ENCODE measurements at regions not wholly inside any gene's neighbourhood (a gene's known extent, or its start where the extent isn't known, plus 50 kb on each side); places are given as distances from the start of the nearest gene placed in this dataset.

- CTCF ChIA-PET, result no interaction called here
- Histone ChIP-seq H3K36me3 (ENCODE audit: control insufficient read depth, insufficient read depth, low read length) (no peaks in the 10 kb centered on the region), H4K8ac (ENCODE audit: low read depth in 2 of 2, low read length in 2 of 2) (no peak overlapping the region), H2BK5ac (ENCODE audit: low read depth, low read length, poor library complexity, severe bottlenecking) (no peak overlapping the region), H3K56ac (ENCODE audit: extremely low read depth, insufficient read depth, low read length) (no peak overlapping the region), H2BK20ac (ENCODE audit: low read depth, low read length) (no peak overlapping the region), H3K9ac (ENCODE audit: low read depth, low read length) (no peak overlapping the region), H2AK9ac (replicated peaks; ENCODE audit: low read depth, low read length, poor library complexity) (no peak overlapping the region), H3K4ac (ENCODE audit: low read depth, low read length) (no peak overlapping the region), H3K23ac (ENCODE audit: low read depth, low read length) (no peak overlapping the region), H3K14ac (replicated peaks; ENCODE audit: low read depth, low read length) (no peak overlapping the region), H3K4me3 (ENCODE audit: insufficient read depth, low read depth, low read length) (no peak overlapping the region), H3K4me2 (ENCODE audit: low read depth, low read length) (no peak overlapping the region), H2AFZ (replicated peaks; ENCODE audit: low read length, poor library complexity) (no peak overlapping the region), H3K4me1 (ENCODE audit: control insufficient read depth, insufficient read depth, low read length) (no peaks in the 10 kb centered on the region), H4K91ac (ENCODE audit: insufficient read depth, low read depth, low read length) (no peak overlapping the region), H3K9me3 (ENCODE audit: control insufficient read depth, insufficient read depth, low read length) (no peaks in the 10 kb centered on the region), H3K9me1 (ENCODE audit: insufficient read depth, low read length) (no peaks in the 10 kb centered on the region), H3K79me1 (ENCODE audit: low read depth in 1 of 2, low read length in 2 of 2) (no peaks in the 10 kb centered on the region), H3K18ac (ENCODE audit: low read depth, low read length) (no peak overlapping the region), H2BK120ac (ENCODE audit: low read depth, low read length) (no peak overlapping the region), H4K20me1 (ENCODE audit: insufficient read depth, low read length) (no peaks in the 10 kb centered on the region), H2BK15ac (ENCODE audit: low read depth, low read length) (no peak overlapping the region), H2AK5ac (ENCODE audit: low read depth, low read length) (no peak overlapping the region), H3K27ac (ENCODE audit: insufficient read depth, low read length) (no peak overlapping the region), H4K5ac (ENCODE audit: low read depth, low read length) (no peak overlapping the region), H3K27me3 (ENCODE audit: control insufficient read depth, insufficient read depth, low read length) (no peaks in the 10 kb centered on the region; the same call in 1 of the 2 replicates)
- in situ Hi-C loops (cut with MboI; ENCODE audit: low sequenced_read_pairs) (no loop called here), intact Hi-C loops (cut with micrococcal nuclease) (no loop called here), dilution Hi-C loops (cut with HindIII; ENCODE audit: low sequenced_read_pairs, unreplicated experiment) (no loop called here)
- ATAC-seq (ENCODE audit: low read depth) (peak; percentile 24), DNase-seq (no peak)
- WGBS, 2 experiments (ENCODE audit: extremely low coverage in 2 of 2, insufficient read length in 1 of 2), result 40% methylated on average over 1 of the region's 4 CpGs; no CpG with 5 or more reads in 1 of the 2 experiments
- BruUV-seq (replicated peaks), result no TSS peak
- POLR2A ChIA-PET (ENCODE audit: unreplicated experiment), result no interaction called here
- TF ChIP-seq RAD21 (IDR thresholded peaks at IDR 0.05; ENCODE audit: low read length) (no peak), SMC3 (IDR thresholded peaks at IDR 0.05; ENCODE audit: low read depth, low read length) (no peak), POLR2A (IDR thresholded peaks at IDR 0.05; ENCODE audit: low read depth, low read length) (no peak), NFE2L2 (IDR thresholded peaks at IDR 0.05; ENCODE audit: low read depth, low read length) (no peak), BHLHE40 (IDR thresholded peaks at IDR 0.05; ENCODE audit: low read depth, low read length) (no peak), CEBPB (IDR thresholded peaks at IDR 0.05; ENCODE audit: low read depth, low read length) (no peak), CHD1 (IDR thresholded peaks at IDR 0.05; ENCODE audit: low read depth, low read length) (no peak), MAZ (IDR thresholded peaks at IDR 0.05; ENCODE audit: borderline replicate concordance, low read depth, low read length) (no peak), RFX5 (IDR thresholded peaks at IDR 0.05; ENCODE audit: low read depth, low read length) (no peak)
- TF ChIP-seq, protein P1, sequence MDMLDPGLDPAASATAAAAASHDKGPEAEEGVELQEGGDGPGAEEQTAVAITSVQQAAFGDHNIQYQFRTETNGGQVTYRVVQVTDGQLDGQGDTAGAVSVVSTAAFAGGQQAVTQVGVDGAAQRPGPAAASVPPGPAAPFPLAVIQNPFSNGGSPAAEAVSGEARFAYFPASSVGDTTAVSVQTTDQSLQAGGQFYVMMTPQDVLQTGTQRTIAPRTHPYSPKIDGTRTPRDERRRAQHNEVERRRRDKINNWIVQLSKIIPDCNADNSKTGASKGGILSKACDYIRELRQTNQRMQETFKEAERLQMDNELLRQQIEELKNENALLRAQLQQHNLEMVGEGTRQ (IDR thresholded peaks at IDR 0.05; ENCODE audit: low read depth, low read length), result no peak
- TF ChIP-seq, protein P2, sequence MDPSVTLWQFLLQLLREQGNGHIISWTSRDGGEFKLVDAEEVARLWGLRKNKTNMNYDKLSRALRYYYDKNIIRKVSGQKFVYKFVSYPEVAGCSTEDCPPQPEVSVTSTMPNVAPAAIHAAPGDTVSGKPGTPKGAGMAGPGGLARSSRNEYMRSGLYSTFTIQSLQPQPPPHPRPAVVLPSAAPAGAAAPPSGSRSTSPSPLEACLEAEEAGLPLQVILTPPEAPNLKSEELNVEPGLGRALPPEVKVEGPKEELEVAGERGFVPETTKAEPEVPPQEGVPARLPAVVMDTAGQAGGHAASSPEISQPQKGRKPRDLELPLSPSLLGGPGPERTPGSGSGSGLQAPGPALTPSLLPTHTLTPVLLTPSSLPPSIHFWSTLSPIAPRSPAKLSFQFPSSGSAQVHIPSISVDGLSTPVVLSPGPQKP (IDR thresholded peaks at IDR 0.05; ENCODE audit: borderline replicate concordance, low read depth, low read length), result no peak
- TF ChIP-seq, protein P3, sequence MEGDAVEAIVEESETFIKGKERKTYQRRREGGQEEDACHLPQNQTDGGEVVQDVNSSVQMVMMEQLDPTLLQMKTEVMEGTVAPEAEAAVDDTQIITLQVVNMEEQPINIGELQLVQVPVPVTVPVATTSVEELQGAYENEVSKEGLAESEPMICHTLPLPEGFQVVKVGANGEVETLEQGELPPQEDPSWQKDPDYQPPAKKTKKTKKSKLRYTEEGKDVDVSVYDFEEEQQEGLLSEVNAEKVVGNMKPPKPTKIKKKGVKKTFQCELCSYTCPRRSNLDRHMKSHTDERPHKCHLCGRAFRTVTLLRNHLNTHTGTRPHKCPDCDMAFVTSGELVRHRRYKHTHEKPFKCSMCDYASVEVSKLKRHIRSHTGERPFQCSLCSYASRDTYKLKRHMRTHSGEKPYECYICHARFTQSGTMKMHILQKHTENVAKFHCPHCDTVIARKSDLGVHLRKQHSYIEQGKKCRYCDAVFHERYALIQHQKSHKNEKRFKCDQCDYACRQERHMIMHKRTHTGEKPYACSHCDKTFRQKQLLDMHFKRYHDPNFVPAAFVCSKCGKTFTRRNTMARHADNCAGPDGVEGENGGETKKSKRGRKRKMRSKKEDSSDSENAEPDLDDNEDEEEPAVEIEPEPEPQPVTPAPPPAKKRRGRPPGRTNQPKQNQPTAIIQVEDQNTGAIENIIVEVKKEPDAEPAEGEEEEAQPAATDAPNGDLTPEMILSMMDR (conservative IDR thresholded peaks at IDR 0.05; ENCODE audit: low read depth, low read length), result no peak
Measured at GRCh38 chr10:109359316-109359715, 564.0 kb downstream of the XPNPEP1 start.

Measured in IMR-90 (cell line).